ENCODE measurements at regions not wholly inside any gene's neighbourhood (a gene's known extent, or its start where the extent isn't known, plus 50 kb on each side); places are given as distances from the start of the nearest gene placed in this dataset.
A peak's percentile ranks its signal among the peaks of the same experiment; 100 is the strongest.

- TF ChIP-seq CTCF (conservative IDR thresholded peaks at IDR 0.05; ENCODE audit: control insufficient read depth, insufficient read depth, low read depth, low read length) = no peak
- no peak for DNase-seq (ENCODE audit: low read depth)
- no peak overlapping the region for H3K4me3 ChIP-seq (ENCODE audit: control insufficient read depth, low read depth, low read length)
Observed at GRCh38 chr11:122019908-122020694, 95.9 kb downstream of the BLID start.

GRCh38 chr11:122007601-122008071 is 108.4 kb downstream of the BLID start:
- DNase-seq (ENCODE audit: low read depth) = peak; percentile 32
- H3K4me3 ChIP-seq (ENCODE audit: control insufficient read depth, low read depth, low read length) = no peak overlapping the region
- TF ChIP-seq CTCF (conservative IDR thresholded peaks at IDR 0.05; ENCODE audit: control insufficient read depth, insufficient read depth, low read depth, low read length) = no peak

- no peak overlapping the region for H3K4me3 ChIP-seq (ENCODE audit: control insufficient read depth, low read depth, low read length)
- DNase-seq (ENCODE audit: low read depth) = no peak
- no peak for TF ChIP-seq CTCF (conservative IDR thresholded peaks at IDR 0.05; ENCODE audit: control insufficient read depth, insufficient read depth, low read depth, low read length)
Observed at GRCh38 chr11:122004446-122004845, 111.6 kb downstream of the BLID start.

- TF ChIP-seq CTCF (conservative IDR thresholded peaks at IDR 0.05; ENCODE audit: control insufficient read depth, insufficient read depth, low read depth, low read length) = no peak
- no peak for DNase-seq (ENCODE audit: low read depth)
Observed at GRCh38 chr11:122002926-122003325, 113.1 kb downstream of the BLID start.

GRCh38 chr11:122002047-122002446 is 114.0 kb downstream of the BLID start:
- DNase-seq (ENCODE audit: low read depth) = no peak
- no peak overlapping the region for H3K4me3 ChIP-seq (ENCODE audit: control insufficient read depth, low read depth, low read length)
- TF ChIP-seq CTCF (conservative IDR thresholded peaks at IDR 0.05; ENCODE audit: control insufficient read depth, insufficient read depth, low read depth, low read length) = no peak

More at GRCh38 chr11:122002926-122003325, 113.1 kb downstream of the BLID start:
- H3K4me3 ChIP-seq (ENCODE audit: control insufficient read depth, low read depth, low read length) = no peak overlapping the region

- DNase-seq (ENCODE audit: low read depth) = no peak
- TF ChIP-seq CTCF (conservative IDR thresholded peaks at IDR 0.05; ENCODE audit: control insufficient read depth, insufficient read depth, low read depth, low read length) = no peak
Observed at GRCh38 chr11:121999651-122000050, 116.4 kb downstream of the BLID start.

More at GRCh38 chr11:121999651-122000050, 116.4 kb downstream of the BLID start:
- H3K4me3 ChIP-seq (ENCODE audit: control insufficient read depth, low read depth, low read length) = no peak overlapping the region

Data from fibroblast of mammary gland (primary cell).